Medulla oblongata (tissue), 1 donor: ENCODE measurements at regions not wholly inside any gene's neighbourhood (a gene's known extent, or its start where the extent isn't known, plus 50 kb on each side); places are given as distances from the start of the nearest gene placed in this dataset.
A peak's percentile ranks its signal among the peaks of the same experiment; 100 is the strongest.
"Not testable (repeated sequence)": the region's sequence is repeated elsewhere in the genome, so short reads cannot be mapped to it uniquely, and the experiment has no call there.

Source experiments
- DNase-seq: peaks from one replicate; pipeline ENCODE4 v3.0.0-alpha.2; 2015; ENCODE audit errors: extremely low spot score

GRCh38 chr1:68868606-68869005 is 371.7 kb upstream of the DEPDC1 start:
- DNase-seq, result no peak

- DNase-seq, result no peak
These were observed 376.3 kb upstream of the DEPDC1 start for GRCh38 chr1:68873144-68873543.

DNA sequence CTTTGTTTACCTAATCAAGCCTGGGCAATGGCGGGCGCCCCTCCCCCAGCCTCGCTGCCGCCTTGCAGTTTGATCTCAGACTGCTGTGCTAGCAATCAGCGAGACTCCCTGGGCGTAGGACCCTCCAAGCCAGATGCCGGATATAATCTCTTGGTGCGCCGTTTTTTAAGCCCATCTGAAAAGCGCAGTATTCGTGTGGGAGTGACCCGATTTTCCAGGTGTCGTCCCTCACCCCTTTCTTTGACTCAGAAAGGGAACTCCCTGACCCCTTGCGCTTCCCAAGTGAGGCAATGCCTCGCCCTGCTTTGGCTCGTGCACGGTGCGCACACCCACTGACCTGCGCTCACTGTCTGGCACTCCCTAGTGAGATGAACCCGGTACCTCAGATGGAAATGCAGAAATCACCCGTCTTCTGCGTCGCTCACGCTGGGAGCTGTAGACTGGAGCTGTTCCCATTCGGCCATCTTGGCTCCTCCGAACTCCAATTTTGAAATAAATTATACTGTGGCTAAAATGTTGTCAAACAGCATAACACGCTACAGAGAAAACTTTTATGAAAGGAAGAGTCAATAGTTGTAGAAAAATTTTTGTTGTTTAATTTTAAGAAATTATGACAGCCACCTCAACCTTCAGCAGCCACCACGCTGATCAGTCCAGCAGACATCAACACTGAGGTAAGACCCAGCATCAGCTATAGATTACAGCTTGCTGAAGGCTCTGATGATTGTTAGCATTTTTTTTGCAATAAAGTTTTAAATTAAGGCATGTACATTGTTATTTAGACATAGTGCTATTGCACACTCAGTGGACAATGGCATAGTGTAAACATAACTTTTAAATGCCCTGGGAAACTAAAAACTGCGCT is 384.7 kb upstream of the DEPDC1 start:
- not testable (repeated sequence) for DNase-seq

- DNase-seq, result no peak
These were observed 392.6 kb upstream of the DEPDC1 start for GRCh38 chr1:68889471-68889870.

- DNase-seq, result no peak
These were observed 393.9 kb upstream of the DEPDC1 start for GRCh38 chr1:68890736-68891135.

DNA sequence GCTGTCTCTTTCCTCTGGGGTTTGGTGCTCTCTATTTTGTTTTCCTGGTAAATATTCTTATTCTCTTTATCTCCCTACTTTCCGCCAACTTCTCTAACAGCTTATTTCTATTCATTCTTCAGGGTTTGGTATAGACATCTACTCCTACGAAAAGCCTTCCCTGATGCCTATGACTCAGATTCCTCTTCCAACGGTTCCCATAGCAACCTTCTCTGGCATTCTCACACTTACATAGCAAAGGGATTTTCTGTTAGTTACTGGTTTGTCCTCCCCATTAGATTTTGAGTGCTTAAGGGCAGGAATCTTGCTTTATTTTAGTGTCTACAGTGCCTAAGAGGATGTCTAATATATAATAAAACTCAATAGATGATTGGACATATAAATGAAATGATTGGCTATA is 407.6 kb upstream of the DEPDC1 start:
- DNase-seq, result no peak

GRCh38 chr1:68906431-68906830 is 409.5 kb upstream of the DEPDC1 start:
- DNase-seq, result no peak

DNA sequence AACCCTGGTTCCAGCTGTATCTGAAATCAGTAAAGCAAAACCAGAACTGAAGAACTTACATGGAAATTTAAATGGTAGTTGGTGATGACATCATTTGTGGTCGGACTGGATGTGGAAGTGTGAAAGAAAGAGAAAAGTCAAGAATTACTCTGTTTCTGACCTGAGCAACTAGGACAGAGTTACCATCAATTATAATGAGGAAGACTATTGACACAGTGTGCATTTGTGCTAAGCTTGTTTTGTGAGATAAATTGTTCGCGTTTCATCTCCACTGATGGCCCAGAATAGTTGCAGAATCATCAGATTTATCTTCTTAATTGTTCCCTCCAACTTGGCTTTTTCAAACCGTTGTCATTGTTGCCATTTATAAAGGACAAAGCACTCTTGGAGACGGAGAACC is 410.6 kb upstream of the DEPDC1 start:
- DNase-seq, result no peak

DNA sequence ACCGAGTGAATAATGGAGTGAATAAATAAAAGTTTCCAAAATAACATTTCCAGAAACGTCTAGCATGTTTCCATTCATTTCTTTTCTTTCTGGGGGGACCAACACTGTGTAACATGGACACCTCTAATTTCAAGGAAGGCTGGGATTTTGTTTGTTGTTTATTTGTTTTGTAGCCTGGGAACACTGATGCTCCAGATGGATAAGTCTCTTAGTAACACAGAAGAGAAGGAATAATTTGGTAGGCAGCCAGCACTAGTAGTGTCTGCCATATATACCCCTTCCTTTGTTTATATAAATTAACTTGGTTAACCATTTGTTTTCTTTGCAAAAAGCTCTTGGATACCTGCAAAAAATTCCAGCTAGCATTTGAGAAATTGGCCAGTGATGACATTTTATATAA is 411.4 kb upstream of the DEPDC1 start:
- no peak for DNase-seq

GRCh38 chr1:68916221-68916902 is 419.5 kb upstream of the DEPDC1 start:
- DNase-seq, result peak; percentile 43

GRCh38 chr1:68917456-68917855 is 420.6 kb upstream of the DEPDC1 start:
- no peak for DNase-seq

DNA sequence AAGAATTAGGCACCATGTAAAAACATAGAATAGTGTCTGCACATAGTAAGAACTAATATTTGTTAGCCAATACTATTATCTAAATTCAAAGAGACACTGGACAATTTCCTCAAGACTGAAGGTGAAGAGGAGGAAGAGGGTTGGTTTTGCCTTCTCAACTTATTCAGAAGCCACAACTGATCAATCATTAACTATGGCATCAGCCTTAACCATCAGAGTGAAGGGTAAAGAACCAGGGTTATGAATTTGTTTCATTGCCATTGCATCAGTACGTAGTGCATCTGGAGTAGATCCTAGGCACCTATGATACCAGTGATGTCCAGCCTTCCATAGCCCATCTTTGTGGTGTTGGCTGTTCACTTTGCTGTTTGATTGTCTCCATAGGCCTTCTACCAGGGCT is 421.7 kb upstream of the DEPDC1 start:
- DNase-seq, result no peak

DNA sequence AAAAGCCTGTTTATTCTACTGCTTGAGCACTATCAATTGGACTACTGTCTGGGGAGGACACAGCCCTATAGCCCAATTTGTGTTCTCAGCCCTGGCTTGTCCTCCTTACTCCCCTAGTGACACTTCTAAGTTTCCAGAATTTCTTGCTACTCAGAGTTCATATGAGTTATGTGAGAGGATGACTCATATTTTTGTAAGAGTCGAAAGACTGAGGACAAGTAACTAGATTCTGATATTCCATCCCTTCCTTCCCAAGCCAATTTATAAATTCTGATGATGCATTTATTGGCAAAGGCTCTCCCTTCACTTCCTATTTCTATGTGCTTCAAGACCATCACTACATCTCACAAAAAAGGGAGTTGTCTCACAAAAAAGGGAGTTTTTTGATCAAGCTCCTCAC is 422.2 kb upstream of the DEPDC1 start:
- no peak for DNase-seq

DNA sequence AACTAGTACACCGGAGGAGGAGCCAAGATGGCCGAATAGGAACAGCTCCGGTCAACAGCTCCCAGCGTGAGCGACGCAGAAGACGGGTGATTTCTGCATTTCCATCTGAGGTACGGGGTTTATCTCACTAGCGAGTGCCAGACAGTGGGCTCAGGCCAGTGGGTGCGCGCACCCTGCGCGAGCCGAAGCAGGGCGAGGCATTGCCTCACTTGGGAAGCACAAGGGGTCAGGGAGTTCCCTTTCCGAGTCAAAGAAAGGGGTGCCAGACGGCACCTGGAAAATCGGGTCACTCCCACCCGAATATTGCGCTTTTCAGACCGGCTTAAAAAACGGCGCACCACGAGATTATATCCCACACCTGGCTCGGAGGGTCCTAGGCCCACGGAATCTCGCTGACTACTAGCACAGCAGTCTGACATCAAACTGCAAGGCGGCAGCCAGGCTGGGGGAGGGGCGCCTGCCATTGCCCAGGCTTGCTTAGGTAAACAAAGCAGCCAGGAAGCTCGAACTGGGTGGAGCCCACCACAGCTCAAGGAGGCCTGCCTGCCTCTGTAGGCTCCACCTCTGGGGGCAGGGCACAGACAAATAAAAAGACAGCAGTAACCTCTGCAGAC is 426.7 kb upstream of the DEPDC1 start:
- DNase-seq, result not testable (repeated sequence)

- DNase-seq, result no peak
These were observed 433.2 kb upstream of the DEPDC1 start for GRCh38 chr1:68930101-68930500.

DNA sequence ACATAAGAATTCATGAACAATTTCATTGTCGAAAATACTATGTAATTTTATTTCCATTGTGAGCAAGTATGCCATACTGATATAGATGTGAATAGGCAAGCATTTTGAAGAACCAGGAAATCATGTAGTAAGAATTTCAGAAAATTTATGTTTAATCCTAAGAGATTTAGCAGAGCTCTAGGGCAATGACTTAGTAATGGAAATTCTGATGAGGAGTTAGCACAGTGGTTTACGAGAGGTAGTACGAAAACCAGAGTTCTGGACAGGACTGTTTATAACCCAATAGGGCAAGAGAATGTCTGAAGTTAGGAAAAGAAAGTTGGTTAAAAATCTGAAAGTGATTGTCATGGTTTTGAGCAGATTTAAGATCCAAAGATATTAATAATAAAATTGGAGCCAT is 439.6 kb upstream of the DEPDC1 start:
- DNase-seq, result no peak

DNA sequence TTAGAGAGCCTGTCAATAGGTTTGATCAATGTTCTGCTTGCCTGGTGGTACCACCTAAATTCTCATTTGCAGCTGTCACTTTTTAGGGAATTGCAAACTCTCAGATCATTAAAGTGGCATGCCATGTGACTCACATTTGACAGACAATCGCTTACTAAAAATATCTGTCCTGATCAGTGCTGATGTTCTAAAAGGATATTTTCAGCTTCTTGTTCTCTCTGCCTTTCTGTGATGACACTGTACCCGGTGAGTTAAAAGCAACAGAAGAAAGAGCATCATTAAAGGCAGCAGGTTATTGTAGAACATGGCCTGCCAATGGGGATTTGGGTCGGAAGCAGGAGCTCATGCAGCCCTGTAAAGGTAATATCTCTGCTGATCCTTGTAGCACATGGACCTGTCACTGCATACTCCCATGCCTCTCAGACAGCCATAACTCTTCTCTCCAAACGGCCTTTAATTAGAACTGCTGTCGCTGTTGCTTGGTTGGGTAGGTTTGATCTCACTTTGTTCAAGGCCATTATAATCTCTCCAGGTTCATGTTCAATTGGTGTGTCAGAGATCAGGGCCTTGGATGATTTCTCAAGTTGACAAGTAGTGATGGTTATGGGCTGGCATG is 441.3 kb upstream of the DEPDC1 start:
- DNase-seq, result no peak

DNA sequence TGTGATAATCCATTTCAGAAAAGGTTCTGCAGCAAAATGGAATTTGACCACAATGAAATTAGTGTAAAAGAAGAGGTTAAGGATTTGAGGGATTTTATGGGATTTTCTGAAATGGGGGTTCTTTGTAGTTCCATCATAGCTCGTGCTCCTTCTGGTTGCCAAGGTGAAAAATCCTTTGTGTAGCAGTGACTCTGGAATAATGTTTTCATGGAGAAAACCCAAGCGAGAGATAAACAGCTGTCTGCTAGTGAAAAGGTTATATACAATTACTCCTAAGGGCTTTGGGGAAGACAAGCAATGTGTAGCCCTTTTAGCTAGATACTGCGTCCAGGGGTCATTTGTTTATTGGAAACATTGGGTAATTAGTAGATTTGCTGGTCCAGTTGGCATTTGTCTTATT is 453.2 kb upstream of the DEPDC1 start:
- no peak for DNase-seq

DNA sequence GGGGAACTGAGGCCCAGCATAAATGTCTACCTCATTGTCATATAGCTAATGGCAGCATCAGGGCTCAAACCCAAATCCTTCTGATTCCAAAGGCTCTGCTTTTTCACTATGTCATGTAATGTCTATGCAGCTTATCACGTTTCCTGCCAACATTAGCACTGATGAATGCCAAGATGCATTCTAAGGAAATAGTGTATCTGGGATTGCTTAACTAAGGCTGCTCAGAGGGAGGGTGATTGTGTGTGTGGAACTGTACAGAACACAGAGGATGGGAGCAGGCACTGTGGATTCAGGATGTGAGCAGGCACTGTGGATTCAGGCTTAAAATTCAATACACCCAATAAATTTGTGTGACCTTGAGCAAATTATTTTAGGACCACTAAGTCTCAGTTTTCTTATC is 456.4 kb upstream of the DEPDC1 start:
- no peak for DNase-seq

DNA sequence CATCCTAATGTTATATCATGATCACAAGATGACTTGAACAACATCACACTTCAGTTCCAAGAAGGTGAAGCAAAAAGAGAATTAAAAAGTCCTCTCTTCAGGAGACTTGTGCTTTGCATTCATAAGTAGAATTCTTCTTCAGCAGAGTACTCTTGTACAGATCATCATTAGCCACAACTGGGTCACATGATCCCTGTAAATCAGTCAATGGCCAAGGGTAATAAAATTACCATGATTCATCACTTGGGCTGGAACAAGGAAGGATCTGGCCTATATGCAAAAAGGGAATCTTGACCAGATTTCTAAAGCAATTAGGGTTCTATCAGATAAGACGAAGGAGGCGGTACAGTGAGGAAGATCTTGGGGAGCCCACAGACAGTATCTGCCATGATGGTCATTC is 458.0 kb upstream of the DEPDC1 start:
- no peak for DNase-seq

DNA sequence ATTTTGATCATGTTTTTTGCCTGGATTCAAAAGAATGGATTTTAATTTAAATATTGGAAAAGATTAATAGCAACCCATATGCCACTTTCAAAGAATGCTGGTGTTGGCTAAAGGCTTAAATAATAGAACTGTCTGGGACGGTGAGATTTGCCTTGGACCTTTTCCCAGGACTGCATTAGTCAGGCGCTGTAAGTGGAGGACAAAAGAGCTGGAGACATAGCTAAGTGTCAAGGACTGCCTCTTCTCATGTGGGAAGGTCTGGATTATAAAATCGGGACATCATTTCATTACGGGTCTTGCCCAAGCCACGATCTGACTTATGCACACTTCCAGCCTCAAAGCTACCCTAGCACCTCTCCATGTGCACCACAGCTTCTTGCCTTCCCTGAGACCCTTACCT is 458.5 kb upstream of the DEPDC1 start:
- no peak for DNase-seq

- no peak for DNase-seq
These were observed 462.1 kb upstream of the DEPDC1 start for GRCh38 chr1:68958958-68959357.
